ENCODE measurements at regions not wholly inside any gene's neighbourhood (a gene's known extent, or its start where the extent isn't known, plus 50 kb on each side); places are given as distances from the start of the nearest gene placed in this dataset.

GRCh38 chr14:65210118-65210821 lies 108.0 kb upstream of the MAX start:
- TF ChIP-seq, protein P1, sequence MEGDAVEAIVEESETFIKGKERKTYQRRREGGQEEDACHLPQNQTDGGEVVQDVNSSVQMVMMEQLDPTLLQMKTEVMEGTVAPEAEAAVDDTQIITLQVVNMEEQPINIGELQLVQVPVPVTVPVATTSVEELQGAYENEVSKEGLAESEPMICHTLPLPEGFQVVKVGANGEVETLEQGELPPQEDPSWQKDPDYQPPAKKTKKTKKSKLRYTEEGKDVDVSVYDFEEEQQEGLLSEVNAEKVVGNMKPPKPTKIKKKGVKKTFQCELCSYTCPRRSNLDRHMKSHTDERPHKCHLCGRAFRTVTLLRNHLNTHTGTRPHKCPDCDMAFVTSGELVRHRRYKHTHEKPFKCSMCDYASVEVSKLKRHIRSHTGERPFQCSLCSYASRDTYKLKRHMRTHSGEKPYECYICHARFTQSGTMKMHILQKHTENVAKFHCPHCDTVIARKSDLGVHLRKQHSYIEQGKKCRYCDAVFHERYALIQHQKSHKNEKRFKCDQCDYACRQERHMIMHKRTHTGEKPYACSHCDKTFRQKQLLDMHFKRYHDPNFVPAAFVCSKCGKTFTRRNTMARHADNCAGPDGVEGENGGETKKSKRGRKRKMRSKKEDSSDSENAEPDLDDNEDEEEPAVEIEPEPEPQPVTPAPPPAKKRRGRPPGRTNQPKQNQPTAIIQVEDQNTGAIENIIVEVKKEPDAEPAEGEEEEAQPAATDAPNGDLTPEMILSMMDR (IDR thresholded peaks at IDR 0.05; ENCODE audit: control extremely low read depth, extremely low read depth): no peak
- Histone ChIP-seq H3K9ac (ENCODE audit: insufficient read depth in 1 of 2, low read length in 2 of 2) (no peak overlapping the region), H3K27me3 (ENCODE audit: control insufficient read depth in 3 of 3, insufficient read depth in 3 of 3, low read length in 2 of 3) (no peaks in the 10 kb centered on the region), H3K36me3 (ENCODE audit: control insufficient read depth in 4 of 4, insufficient read depth in 4 of 4, low read length in 4 of 4) (no peaks in the 10 kb centered on the region), H3K27ac (ENCODE audit: low read depth in 1 of 2, low read length in 1 of 2) (no peak overlapping the region), H3K4me3 (no peak overlapping the region), H3K4me1 (ENCODE audit: control insufficient read depth in 5 of 5, insufficient read depth in 5 of 5, low read length in 5 of 5) (no peaks in the 10 kb centered on the region), H3K9me3 (ENCODE audit: control insufficient read depth in 4 of 4, insufficient read depth in 3 of 4, low read length in 3 of 4) (no peaks in the 10 kb centered on the region)
- no peak for ATAC-seq (ENCODE audit: insufficient read depth, low FRiP score)
- 56% methylated on average over 4 of the region's 4 CpGs for WGBS, 2 donors
- no peak for DNase-seq

- Histone ChIP-seq H3K27me3 (ENCODE audit: control insufficient read depth in 3 of 3, insufficient read depth in 3 of 3, low read length in 2 of 3) (no peaks in the 10 kb centered on the region), H3K9me3 (ENCODE audit: control insufficient read depth in 4 of 4, insufficient read depth in 3 of 4, low read length in 3 of 4) (no peaks in the 10 kb centered on the region), H3K4me1 (ENCODE audit: control insufficient read depth in 5 of 5, insufficient read depth in 5 of 5, low read length in 5 of 5) (no peaks in the 10 kb centered on the region), H3K36me3 (ENCODE audit: control insufficient read depth in 4 of 4, insufficient read depth in 4 of 4, low read length in 4 of 4) (no peaks in the 10 kb centered on the region), H3K4me3 (no peak overlapping the region), H3K27ac (ENCODE audit: low read depth in 1 of 2, low read length in 1 of 2) (no peak overlapping the region), H3K9ac (ENCODE audit: insufficient read depth in 1 of 2, low read length in 2 of 2) (no peak overlapping the region)
- TF ChIP-seq, protein P1 (IDR thresholded peaks at IDR 0.05; ENCODE audit: control extremely low read depth, extremely low read depth): no peak
- ATAC-seq (ENCODE audit: insufficient read depth, low FRiP score) (no peak), DNase-seq (no peak)
These were observed 108.5 kb upstream of the MAX start for GRCh38 chr14:65210822-65211182.

DNA sequence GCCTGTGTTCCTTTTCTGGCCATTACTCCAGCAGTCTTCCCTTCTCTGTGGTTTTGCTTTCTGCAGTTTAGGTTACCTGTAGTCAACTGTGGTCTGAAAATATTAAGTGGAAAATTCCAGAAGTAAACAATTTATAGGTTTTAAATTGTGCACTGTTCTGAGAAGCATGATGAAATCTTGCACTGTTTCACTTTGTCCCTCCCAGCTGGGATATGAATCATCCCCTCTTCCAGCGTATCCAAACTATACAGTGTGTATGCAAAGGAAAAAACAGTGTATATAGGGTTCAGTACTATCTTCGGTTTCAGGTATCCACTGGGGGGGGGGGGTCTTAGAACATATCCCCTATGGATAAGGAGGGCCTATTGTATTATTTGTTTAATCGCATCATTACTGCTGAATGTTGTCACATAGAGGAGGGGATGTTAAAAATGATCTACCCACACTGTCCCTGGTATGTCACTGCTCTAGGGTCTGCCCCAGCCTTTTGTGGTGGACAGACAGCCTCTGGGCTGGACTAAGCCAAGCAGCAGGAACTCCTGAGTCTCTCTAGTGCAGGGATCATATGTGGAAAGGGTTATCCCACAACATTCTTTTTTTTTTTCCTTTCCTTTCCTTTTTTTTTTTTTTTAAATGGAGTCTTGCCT lies 109.1 kb upstream of the MAX start:
- no peak for DNase-seq
- Histone ChIP-seq H3K9me3 (ENCODE audit: control insufficient read depth in 4 of 4, insufficient read depth in 3 of 4, low read length in 3 of 4) (no peaks in the 10 kb centered on the region), H3K4me3 (no peak overlapping the region), H3K27me3 (ENCODE audit: control insufficient read depth in 3 of 3, insufficient read depth in 3 of 3, low read length in 2 of 3) (no peaks in the 10 kb centered on the region), H3K27ac (ENCODE audit: low read depth in 1 of 2, low read length in 1 of 2) (no peak overlapping the region), H3K36me3 (ENCODE audit: control insufficient read depth in 4 of 4, insufficient read depth in 4 of 4, low read length in 4 of 4) (no peaks in the 10 kb centered on the region), H3K9ac (ENCODE audit: insufficient read depth in 1 of 2, low read length in 2 of 2) (no peak overlapping the region), H3K4me1 (ENCODE audit: control insufficient read depth in 5 of 5, insufficient read depth in 5 of 5, low read length in 5 of 5) (no peaks in the 10 kb centered on the region)
- no peak for ATAC-seq (ENCODE audit: insufficient read depth, low FRiP score)
- TF ChIP-seq, protein P1 (IDR thresholded peaks at IDR 0.05; ENCODE audit: control extremely low read depth, extremely low read depth): no peak
- WGBS, 2 donors: 67 to 74% methylated on average over 3 of the region's 3 CpGs

Data from lung (tissue), 11 donors.